ENCODE measurements at regions not wholly inside any gene's neighbourhood (a gene's known extent, or its start where the extent isn't known, plus 50 kb on each side); places are given as distances from the start of the nearest gene placed in this dataset.

GRCh38 chr13:76017861-76018556, 381.9 kb downstream of the LMO7 start:
- no peak for TF ChIP-seq POLR2A (IDR thresholded peaks at IDR 0.05; ENCODE audit: low read depth)
- Histone ChIP-seq H3K27me3 (no peaks in the 10 kb centered on the region), H3K27ac (replicated peaks in 1 of 4) (no peak overlapping the region), H3K4me3 (no peak overlapping the region), H3K4me1 (peaks cover 13 to 19% (median 14%) of the 10 kb centered on the region in 4 donors), H3K9me3 (no peaks in the 10 kb centered on the region), H3K36me3 (no peaks in the 10 kb centered on the region)
- no peak for DNase-seq (ENCODE audit: extremely low spot score)
- intact Hi-C loops (cut with DNase I): loop anchor here (2.0 kb wide), 1 partner anchor 143 kb away; no protein-coding TSS in a partner anchor
- 98% methylated on average over 5 of the region's 5 CpGs for WGBS

GRCh38 chr13:76016799-76017400, 380.8 kb downstream of the LMO7 start:
- WGBS: 93% methylated on average over 3 of the region's 3 CpGs
- Histone ChIP-seq H3K4me3 (no peak overlapping the region), H3K27me3 (no peaks in the 10 kb centered on the region), H3K9me3 (no peaks in the 10 kb centered on the region), H3K36me3 (no peaks in the 10 kb centered on the region), H3K27ac (replicated peaks in 1 of 4) (no peak overlapping the region), H3K4me1 (peaks cover 13 to 28% (median 19%) of the 10 kb centered on the region in 4 donors)
- no peak for DNase-seq (ENCODE audit: extremely low spot score)
- TF ChIP-seq POLR2A (IDR thresholded peaks at IDR 0.05; ENCODE audit: low read depth) (no peak), POLR2AphosphoS5 (IDR thresholded peaks at IDR 0.05) (no peak), CTCF (IDR thresholded peaks at IDR 0.05) (peak in 2 of 3 experiments; percentile 18 to 36)
- intact Hi-C loops (cut with DNase I): loop anchor here (2.0 kb wide), 1 partner anchor 142 kb away; no protein-coding TSS in a partner anchor

GRCh38 chr13:76014406-76015318, 378.5 kb downstream of the LMO7 start:
- DNase-seq (ENCODE audit: extremely low spot score): no peak
- Histone ChIP-seq H3K36me3 (no peaks in the 10 kb centered on the region), H3K27ac (replicated peaks in 1 of 4) (peak overlapping the region; percentile 5 to 50 (median 42)), H3K4me3 (peak overlapping the region in 1 of 4 donors; percentile 10), H3K27me3 (no peaks in the 10 kb centered on the region), H3K9me3 (no peaks in the 10 kb centered on the region), H3K4me1 (peaks cover 13 to 31% (median 20%) of the 10 kb centered on the region in 4 donors)
- TF ChIP-seq EP300 (IDR thresholded peaks at IDR 0.05) (no peak), POLR2A (IDR thresholded peaks at IDR 0.05; ENCODE audit: low read depth) (no peak), POLR2AphosphoS5 (IDR thresholded peaks at IDR 0.05) (no peak), CTCF (IDR thresholded peaks at IDR 0.05) (no peak)
- intact Hi-C loops (cut with DNase I): no loop called here
- 44% methylated on average over 5 of the region's 5 CpGs for WGBS

- H3K27me3 ChIP-seq: no peaks in the 10 kb centered on the region
- DNase-seq (ENCODE audit: extremely low spot score): no peak
- peaks cover 17 to 31% (median 20%) of the 10 kb centered on the region in 4 donors for H3K4me1 ChIP-seq
- WGBS: 78% methylated on average over 2 of the region's 2 CpGs
- intact Hi-C loops (cut with DNase I): no loop called here
- H3K4me3 ChIP-seq: no peak overlapping the region
- H3K27ac ChIP-seq (replicated peaks in 1 of 4): no peak overlapping the region
- no peak for TF ChIP-seq POLR2A (IDR thresholded peaks at IDR 0.05; ENCODE audit: low read depth)
- TF ChIP-seq EP300 (IDR thresholded peaks at IDR 0.05): no peak
- TF ChIP-seq CTCF (IDR thresholded peaks at IDR 0.05): no peak
- TF ChIP-seq POLR2AphosphoS5 (IDR thresholded peaks at IDR 0.05): no peak
- no peaks in the 10 kb centered on the region for H3K36me3 ChIP-seq
- no peaks in the 10 kb centered on the region for H3K9me3 ChIP-seq
These were observed 376.1 kb downstream of the LMO7 start for GRCh38 chr13:76012091-76012721.
